ENCODE measurements at regions not wholly inside any gene's neighbourhood (a gene's known extent, or its start where the extent isn't known, plus 50 kb on each side); places are given as distances from the start of the nearest gene placed in this dataset.

GRCh38 chr4:20580907-20581306 is 119.4 kb upstream of the PACRGL start:
- TF ChIP-seq, protein P1, sequence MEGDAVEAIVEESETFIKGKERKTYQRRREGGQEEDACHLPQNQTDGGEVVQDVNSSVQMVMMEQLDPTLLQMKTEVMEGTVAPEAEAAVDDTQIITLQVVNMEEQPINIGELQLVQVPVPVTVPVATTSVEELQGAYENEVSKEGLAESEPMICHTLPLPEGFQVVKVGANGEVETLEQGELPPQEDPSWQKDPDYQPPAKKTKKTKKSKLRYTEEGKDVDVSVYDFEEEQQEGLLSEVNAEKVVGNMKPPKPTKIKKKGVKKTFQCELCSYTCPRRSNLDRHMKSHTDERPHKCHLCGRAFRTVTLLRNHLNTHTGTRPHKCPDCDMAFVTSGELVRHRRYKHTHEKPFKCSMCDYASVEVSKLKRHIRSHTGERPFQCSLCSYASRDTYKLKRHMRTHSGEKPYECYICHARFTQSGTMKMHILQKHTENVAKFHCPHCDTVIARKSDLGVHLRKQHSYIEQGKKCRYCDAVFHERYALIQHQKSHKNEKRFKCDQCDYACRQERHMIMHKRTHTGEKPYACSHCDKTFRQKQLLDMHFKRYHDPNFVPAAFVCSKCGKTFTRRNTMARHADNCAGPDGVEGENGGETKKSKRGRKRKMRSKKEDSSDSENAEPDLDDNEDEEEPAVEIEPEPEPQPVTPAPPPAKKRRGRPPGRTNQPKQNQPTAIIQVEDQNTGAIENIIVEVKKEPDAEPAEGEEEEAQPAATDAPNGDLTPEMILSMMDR (IDR thresholded peaks at IDR 0.05; ENCODE audit: low read length), result no peak
- TF ChIP-seq EZH2 (IDR thresholded peaks at IDR 0.05; ENCODE audit: borderline replicate concordance, low read length), result no peak

Measured in OCI-LY1 (cell line).